OCI-LY1 (cell line): ENCODE measurements at regions not wholly inside any gene's neighbourhood (a gene's known extent, or its start where the extent isn't known, plus 50 kb on each side); places are given as distances from the start of the nearest gene placed in this dataset.

Source experiments
- H2AFZ ChIP-seq: fragments of 200-600 bp; sonication (generic), shearing (Covaris generic); 2 replicates; pipeline ENCODE4 v1.6.0; 2014; ENCODE audit warnings: antibody characterized with exemption, mild to moderate bottlenecking, low read length
- H3F3A ChIP-seq: fragments of 200-600 bp; sonication (generic), shearing (Covaris generic); 2 replicates; pipeline ENCODE4 v1.6.0; 2014; ENCODE audit warnings: mild to moderate bottlenecking, antibody characterized with exemption, low read length, moderate library complexity; ENCODE audit not compliant: insufficient read depth
- H3K27ac ChIP-seq: fragments of 200-600 bp; sonication (generic); 2 replicates; pipeline ENCODE4 v1.5.1; 2014; ENCODE audit warnings: low read length, mixed run types, mild to moderate bottlenecking, low read depth; ENCODE audit not compliant: poor library complexity, severe bottlenecking
- H3K27me3 ChIP-seq: fragments of 200-600 bp; sonication (generic); 2 replicates; pipeline ENCODE4 v1.6.0; 2014; ENCODE audit warnings: antibody characterized with exemption, mild to moderate bottlenecking, low read length, moderate library complexity; ENCODE audit not compliant: insufficient read depth
- H3K36me3 ChIP-seq: fragments of 200-600 bp; sonication (generic); 2 replicates; pipeline ENCODE4 v1.6.1; 2014; ENCODE audit warnings: mild to moderate bottlenecking, antibody characterized with exemption, low read length, moderate library complexity, mixed read lengths; ENCODE audit not compliant: insufficient read depth
- H3K4me1 ChIP-seq: fragments of 200-600 bp; sonication (generic); 2 replicates; pipeline ENCODE4 v1.5.1; 2014; ENCODE audit warnings: mild to moderate bottlenecking, low read length, moderate library complexity; ENCODE audit not compliant: insufficient read depth, severe bottlenecking
- H3K4me2 ChIP-seq: fragments of 200-600 bp; sonication (generic), shearing (Covaris generic); 2 replicates; pipeline ENCODE4 v1.6.1; 2014; ENCODE audit warnings: low read length
- H3K4me3 ChIP-seq: fragments of 200-600 bp; sonication (generic); 2 replicates; pipeline ENCODE4 v1.5.1; 2014; ENCODE audit warnings: low read length, low read depth, mild to moderate bottlenecking, mixed read lengths; ENCODE audit not compliant: poor library complexity, severe bottlenecking
- H3K79me2 ChIP-seq: fragments of 200-600 bp; shearing (Covaris generic); 2 replicates; pipeline ENCODE4 v1.6.1; 2016; ENCODE audit warnings: mixed run types, low read length, mixed read lengths; ENCODE audit not compliant: insufficient read depth
- H3K9ac ChIP-seq: fragments of 200-600 bp; sonication (generic), shearing (Covaris generic); 2 replicates; pipeline ENCODE4 v1.6.1; 2014; ENCODE audit warnings: mild to moderate bottlenecking, low read length, mixed read lengths
- H3K9me2 ChIP-seq: fragments of 200-600 bp; sonication (generic), shearing (Covaris generic); 2 replicates; pipeline ENCODE4 v1.6.1; 2014; ENCODE audit warnings: low read depth, mild to moderate bottlenecking, low read length, mixed read lengths
- H3K9me3 ChIP-seq: fragments of 200-600 bp; shearing (Covaris generic); 2 replicates; pipeline ENCODE4 v1.6.1; 2014; ENCODE audit warnings: low read length, mixed read lengths
- H4K20me1 ChIP-seq: fragments of 200-600 bp; sonication (generic), shearing (Covaris generic); 2 replicates; pipeline ENCODE4 v1.6.0; 2016; ENCODE audit warnings: mild to moderate bottlenecking, low read length; ENCODE audit not compliant: insufficient read depth
- CTCF ChIP-seq: fragments of 200-600 bp; sonication (generic), shearing (Covaris generic); IDR thresholded peaks from 2 replicates; pipeline ENCODE4 v1.5.1; 2017; ENCODE audit warnings: mild to moderate bottlenecking, antibody characterized with exemption, low read length, moderate library complexity, mixed read lengths
- EZH2 ChIP-seq: fragments of 200-600 bp; sonication (generic), shearing (Covaris generic); IDR thresholded peaks from 2 replicates; pipeline ENCODE4 v1.8.0; 2017; ENCODE audit warnings: borderline replicate concordance, mixed run types, mild to moderate bottlenecking, antibody characterized with exemption, low read length, moderate library complexity, mixed read lengths

- H3K9ac ChIP-seq = no peak overlapping the region
- H3K27ac ChIP-seq = no peak overlapping the region
- H4K20me1 ChIP-seq = no peaks in the 10 kb centered on the region
- no peaks in the 10 kb centered on the region for H3K36me3 ChIP-seq
- H3K79me2 ChIP-seq = no peaks in the 10 kb centered on the region
- H3K4me3 ChIP-seq = no peak overlapping the region
- no peak overlapping the region for H2AFZ ChIP-seq
- no peak overlapping the region for H3K4me2 ChIP-seq
- no peaks in the 10 kb centered on the region for H3K27me3 ChIP-seq
- H3K4me1 ChIP-seq = peaks cover 4% of the 10 kb centered on the region
- peak; percentile 23; the same call in 1 of the 2 replicates for TF ChIP-seq CTCF
- TF ChIP-seq EZH2 = no peak
- no peaks in the 10 kb centered on the region for H3K9me3 ChIP-seq
- no peaks in the 10 kb centered on the region for H3F3A ChIP-seq
- no peaks in the 10 kb centered on the region for H3K9me2 ChIP-seq
Measured at GRCh38 chr11:129694538-129694937, 121.1 kb upstream of the TMEM45B start.

- Histone ChIP-seq H3K79me2 (no peaks in the 10 kb centered on the region), H3K4me1 (peaks cover 4% of the 10 kb centered on the region), H4K20me1 (no peaks in the 10 kb centered on the region), H3F3A (no peaks in the 10 kb centered on the region), H3K4me3 (no peak overlapping the region), H3K9ac (no peak overlapping the region), H3K9me3 (no peaks in the 10 kb centered on the region), H3K9me2 (no peaks in the 10 kb centered on the region), H2AFZ (no peak overlapping the region), H3K27me3 (no peaks in the 10 kb centered on the region), H3K27ac (no peak overlapping the region), H3K36me3 (no peaks in the 10 kb centered on the region), H3K4me2 (no peak overlapping the region)
- no peak for TF ChIP-seq EZH2
- no peak for TF ChIP-seq CTCF
Measured at GRCh38 chr11:129694966-129695365, 120.7 kb upstream of the TMEM45B start.

GRCh38 chr11:129695571-129696308, 119.9 kb upstream of the TMEM45B start:
- Histone ChIP-seq H3K9me2 (no peaks in the 10 kb centered on the region), H3K36me3 (no peaks in the 10 kb centered on the region), H3K4me1 (peaks cover 4% of the 10 kb centered on the region), H3K9ac (peak overlapping the region; percentile 54; the same call in 1 of the 2 replicates), H3K27me3 (no peaks in the 10 kb centered on the region), H3K9me3 (no peaks in the 10 kb centered on the region), H3F3A (no peaks in the 10 kb centered on the region), H3K4me3 (peak overlapping the region; percentile 57), H4K20me1 (no peaks in the 10 kb centered on the region), H3K27ac (no peak overlapping the region), H2AFZ (no peak overlapping the region), H3K4me2 (peak overlapping the region; percentile 93), H3K79me2 (no peaks in the 10 kb centered on the region)
- TF ChIP-seq CTCF (peak; percentile 44), EZH2 (no peak)
